ENCODE measurements at regions not wholly inside any gene's neighbourhood (a gene's known extent, or its start where the extent isn't known, plus 50 kb on each side); places are given as distances from the start of the nearest gene placed in this dataset.

- no peak overlapping the region for H2BK20ac ChIP-seq (ENCODE audit: low read length)
- ChIA-PET CTCF (ENCODE audit: partially characterized antibody) (interaction anchor here (0.9 kb wide), 1 partner anchor 214 kb away, joined by 3 read pairs; no protein-coding TSS in a partner anchor), POLR2A (ENCODE audit: partially characterized antibody) (interaction anchor here (0.6 kb wide), 1 partner anchor 655 kb away, joined by 3 read pairs; no protein-coding TSS in a partner anchor)
- no peak overlapping the region for H2BK15ac ChIP-seq (ENCODE audit: low read length)
- no peak overlapping the region for H2BK12ac ChIP-seq (ENCODE audit: low read depth, low read length)
- no peak overlapping the region for H3K4me3 ChIP-seq (ENCODE audit: extremely low read depth in 1 of 4, insufficient read depth in 2 of 4, low read depth in 3 of 4, low read length in 4 of 4)
- WGBS, 2 experiments (ENCODE audit: extremely low coverage in 1 of 2, insufficient coverage in 1 of 2, insufficient read length in 1 of 2, insufficient replicate concordance in 2 of 2, low coverage in 1 of 2, low lambda C conversion rate in 2 of 2, missing lambda C conversion rate in 1 of 2), result 90% methylated on average over 4 of the region's 4 CpGs; no CpG with 5 or more reads in 1 of the 2 experiments
- peak overlapping the region; percentile 65; the same call in 1 of the 2 replicates for H4K8ac ChIP-seq (ENCODE audit: extremely low read depth, insufficient read depth, low read length)
- H3K79me1 ChIP-seq (ENCODE audit: low read depth, low read length), result no peaks in the 10 kb centered on the region
- no peak for FAIRE-seq
- no peaks in the 10 kb centered on the region for H4K20me1 ChIP-seq (replicated peaks in 1 of 2; ENCODE audit: control insufficient read depth in 1 of 2, insufficient read depth in 2 of 2, low read length in 2 of 2)
- no peak overlapping the region for H3K9ac ChIP-seq (replicated peaks in 1 of 4; ENCODE audit: extremely low read depth in 1 of 4, low read depth in 3 of 4, low read length in 3 of 4)
- H2AFZ ChIP-seq (ENCODE audit: low read length), result no peak overlapping the region
- peaks cover 20 to 21% of the 10 kb centered on the region in 2 experiments for H3K9me3 ChIP-seq (ENCODE audit: insufficient read depth in 2 of 2, low read depth in 1 of 2, low read length in 1 of 2)
- H3K27ac ChIP-seq (ENCODE audit: low read depth, low read length), result no peak overlapping the region
- H3K79me2 ChIP-seq (ENCODE audit: control insufficient read depth in 1 of 2, insufficient read depth in 2 of 2, low read length in 2 of 2), result no peaks in the 10 kb centered on the region
- no peak overlapping the region for H2BK120ac ChIP-seq (replicated peaks; ENCODE audit: low read depth, low read length)
- H3K14ac ChIP-seq (ENCODE audit: insufficient read length), result no peak overlapping the region
- no peak overlapping the region for H3K56ac ChIP-seq (replicated peaks; ENCODE audit: insufficient read length, low read depth, low read length)
- H3K27me3 ChIP-seq (replicated peaks in 1 of 4; ENCODE audit: control insufficient read depth in 3 of 4, extremely low read depth in 1 of 4, insufficient read depth in 3 of 4, low read length in 3 of 4), result no peaks in the 10 kb centered on the region
- H3K36me3 ChIP-seq (ENCODE audit: control insufficient read depth in 2 of 4, insufficient read depth in 4 of 4, low read length in 3 of 4), result peaks cover 0 to 3% (median 1%) of the 10 kb centered on the region in 4 experiments; a peak in 4 of 8 replicates
- no peaks in the 10 kb centered on the region for H3K23me2 ChIP-seq (ENCODE audit: low read depth, low read length)
- DNase-seq (ENCODE audit: low read depth in 1 of 2, low spot score in 2 of 2), result no peak
- no peak overlapping the region for H4K5ac ChIP-seq (ENCODE audit: insufficient read length, low read depth, low read length)
- H3K18ac ChIP-seq (ENCODE audit: extremely low read depth, low read length), result no peak overlapping the region
- no peak overlapping the region for H4K91ac ChIP-seq (replicated peaks; ENCODE audit: insufficient read length, low read length)
- H3K4me1 ChIP-seq (replicated peaks in 1 of 4; ENCODE audit: control insufficient read depth in 3 of 4, insufficient read depth in 4 of 4, low read length in 3 of 4), result peaks cover 0 to 3% (median 1%) of the 10 kb centered on the region in 4 experiments; a peak in 2 of 7 replicates
- no peak overlapping the region for H3K23ac ChIP-seq (ENCODE audit: insufficient read length)
- no peak overlapping the region for H3K4me2 ChIP-seq (ENCODE audit: insufficient read depth in 1 of 2, low read depth in 2 of 2, low read length in 2 of 2)
- no peak overlapping the region for H2AK5ac ChIP-seq (ENCODE audit: low read depth, low read length)
- H3K4ac ChIP-seq (replicated peaks; ENCODE audit: insufficient read length, low read depth, low read length), result no peak overlapping the region
- H2BK5ac ChIP-seq (ENCODE audit: low read depth, low read length), result no peak overlapping the region
- no peak for TF ChIP-seq CREB1 (IDR thresholded peaks at IDR 0.05)
- TF ChIP-seq CEBPB (IDR thresholded peaks at IDR 0.05; ENCODE audit: low read depth, low read length), result no peak
- no peak for TF ChIP-seq BRCA1 (IDR thresholded peaks at IDR 0.05; ENCODE audit: low read depth, low read length)
- TF ChIP-seq ASH2L (IDR thresholded peaks at IDR 0.05; ENCODE audit: low read length), result no peak
- no peak for TF ChIP-seq NRF1 (IDR thresholded peaks at IDR 0.05; ENCODE audit: low read depth, low read length)
- TF ChIP-seq POLR2A (IDR thresholded peaks at IDR 0.05; ENCODE audit: control extremely low read depth in 1 of 2, low read depth in 2 of 2, low read length in 2 of 2), result no peak
Observed at GRCh38 chr5:82584631-82585030, 306.5 kb upstream of the RPS23 start.

Data from H1 (cell line).